ENCODE measurements at regions not wholly inside any gene's neighbourhood (a gene's known extent, or its start where the extent isn't known, plus 50 kb on each side); places are given as distances from the start of the nearest gene placed in this dataset.

- no peak overlapping the region for H3K27ac ChIP-seq (ENCODE audit: low read depth in 1 of 2, low read length in 2 of 2)
- no peak for DNase-seq (ENCODE audit: low spot score)
- no peak overlapping the region for H3K9ac ChIP-seq (ENCODE audit: low read depth in 1 of 2, low read length in 2 of 2)
- TF ChIP-seq FOXA1 (IDR thresholded peaks at IDR 0.05) (no peak), ZBTB33 (IDR thresholded peaks at IDR 0.05) (no peak), REST (IDR thresholded peaks at IDR 0.05) (no peak), HNF4A (conservative IDR thresholded peaks at IDR 0.05) (no peak), GABPA (IDR thresholded peaks at IDR 0.05 in 1 of 2, conservative IDR thresholded peaks at IDR 0.05 in 1 of 2) (no peak), EGR1 (IDR thresholded peaks at IDR 0.05; ENCODE audit: low read depth in 2 of 2) (no peak), FOXA2 (IDR thresholded peaks at IDR 0.05) (no peak), RAD21 (IDR thresholded peaks at IDR 0.05) (no peak), HNF4G (IDR thresholded peaks at IDR 0.05) (no peak), YY1 (IDR thresholded peaks at IDR 0.05) (no peak), MAX (IDR thresholded peaks at IDR 0.05) (no peak), RXRA (IDR thresholded peaks at IDR 0.05) (no peak), NR2F2 (IDR thresholded peaks at IDR 0.05) (no peak), JUND (IDR thresholded peaks at IDR 0.05) (no peak), ATF3 (IDR thresholded peaks at IDR 0.05) (no peak)
- TF ChIP-seq, protein P1, sequence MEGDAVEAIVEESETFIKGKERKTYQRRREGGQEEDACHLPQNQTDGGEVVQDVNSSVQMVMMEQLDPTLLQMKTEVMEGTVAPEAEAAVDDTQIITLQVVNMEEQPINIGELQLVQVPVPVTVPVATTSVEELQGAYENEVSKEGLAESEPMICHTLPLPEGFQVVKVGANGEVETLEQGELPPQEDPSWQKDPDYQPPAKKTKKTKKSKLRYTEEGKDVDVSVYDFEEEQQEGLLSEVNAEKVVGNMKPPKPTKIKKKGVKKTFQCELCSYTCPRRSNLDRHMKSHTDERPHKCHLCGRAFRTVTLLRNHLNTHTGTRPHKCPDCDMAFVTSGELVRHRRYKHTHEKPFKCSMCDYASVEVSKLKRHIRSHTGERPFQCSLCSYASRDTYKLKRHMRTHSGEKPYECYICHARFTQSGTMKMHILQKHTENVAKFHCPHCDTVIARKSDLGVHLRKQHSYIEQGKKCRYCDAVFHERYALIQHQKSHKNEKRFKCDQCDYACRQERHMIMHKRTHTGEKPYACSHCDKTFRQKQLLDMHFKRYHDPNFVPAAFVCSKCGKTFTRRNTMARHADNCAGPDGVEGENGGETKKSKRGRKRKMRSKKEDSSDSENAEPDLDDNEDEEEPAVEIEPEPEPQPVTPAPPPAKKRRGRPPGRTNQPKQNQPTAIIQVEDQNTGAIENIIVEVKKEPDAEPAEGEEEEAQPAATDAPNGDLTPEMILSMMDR (IDR thresholded peaks at IDR 0.05; ENCODE audit: low read depth, low read length, missing input control), result no peak
- H3K4me1 ChIP-seq (ENCODE audit: control insufficient read depth in 4 of 4, insufficient read depth in 4 of 4, low read length in 3 of 4), result peaks cover 0 to 3% (median 1%) of the 10 kb centered on the region in 4 donors
- H3K36me3 ChIP-seq (ENCODE audit: control insufficient read depth in 4 of 4, insufficient read depth in 3 of 4, low read depth in 1 of 4, low read length in 3 of 4), result peaks cover 0 to 3% (median 0%) of the 10 kb centered on the region in 4 donors
- 86% methylated on average over 8 of the region's 8 CpGs for WGBS
- H3K27me3 ChIP-seq (ENCODE audit: control insufficient read depth in 4 of 4, insufficient read depth in 4 of 4, low read length in 3 of 4), result no peaks in the 10 kb centered on the region
- H3K9me3 ChIP-seq (ENCODE audit: control insufficient read depth in 4 of 4, low read length in 3 of 4), result no peaks in the 10 kb centered on the region
- no peak overlapping the region for H3K4me3 ChIP-seq (ENCODE audit: low read depth in 1 of 3, low read length in 3 of 3)
Measured at GRCh38 chr15:62809115-62809967, 233.2 kb upstream of the TPM1 start.

Data from liver (tissue), 8 donors.